ENCODE measurements at regions not wholly inside any gene's neighbourhood (a gene's known extent, or its start where the extent isn't known, plus 50 kb on each side); places are given as distances from the start of the nearest gene placed in this dataset.

- TF ChIP-seq MAX (IDR thresholded peaks at IDR 0.05; ENCODE audit: low read depth, low read length) (no peak), POLR2A (IDR thresholded peaks at IDR 0.05; ENCODE audit: extremely low read depth, insufficient read length) (no peak), MYC (IDR thresholded peaks at IDR 0.05; ENCODE audit: low read depth, low read length) (no peak)
- TF ChIP-seq, protein P1, sequence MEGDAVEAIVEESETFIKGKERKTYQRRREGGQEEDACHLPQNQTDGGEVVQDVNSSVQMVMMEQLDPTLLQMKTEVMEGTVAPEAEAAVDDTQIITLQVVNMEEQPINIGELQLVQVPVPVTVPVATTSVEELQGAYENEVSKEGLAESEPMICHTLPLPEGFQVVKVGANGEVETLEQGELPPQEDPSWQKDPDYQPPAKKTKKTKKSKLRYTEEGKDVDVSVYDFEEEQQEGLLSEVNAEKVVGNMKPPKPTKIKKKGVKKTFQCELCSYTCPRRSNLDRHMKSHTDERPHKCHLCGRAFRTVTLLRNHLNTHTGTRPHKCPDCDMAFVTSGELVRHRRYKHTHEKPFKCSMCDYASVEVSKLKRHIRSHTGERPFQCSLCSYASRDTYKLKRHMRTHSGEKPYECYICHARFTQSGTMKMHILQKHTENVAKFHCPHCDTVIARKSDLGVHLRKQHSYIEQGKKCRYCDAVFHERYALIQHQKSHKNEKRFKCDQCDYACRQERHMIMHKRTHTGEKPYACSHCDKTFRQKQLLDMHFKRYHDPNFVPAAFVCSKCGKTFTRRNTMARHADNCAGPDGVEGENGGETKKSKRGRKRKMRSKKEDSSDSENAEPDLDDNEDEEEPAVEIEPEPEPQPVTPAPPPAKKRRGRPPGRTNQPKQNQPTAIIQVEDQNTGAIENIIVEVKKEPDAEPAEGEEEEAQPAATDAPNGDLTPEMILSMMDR (IDR thresholded peaks at IDR 0.05; ENCODE audit: low read depth, low read length) = no peak
- no peak for DNase-seq (ENCODE audit: low read depth)
- no peak overlapping the region for H3K4me3 ChIP-seq (ENCODE audit: low read depth, low read length)
These were observed 140.2 kb upstream of the ID2 start for GRCh38 chr2:8541636-8542035.

DNA sequence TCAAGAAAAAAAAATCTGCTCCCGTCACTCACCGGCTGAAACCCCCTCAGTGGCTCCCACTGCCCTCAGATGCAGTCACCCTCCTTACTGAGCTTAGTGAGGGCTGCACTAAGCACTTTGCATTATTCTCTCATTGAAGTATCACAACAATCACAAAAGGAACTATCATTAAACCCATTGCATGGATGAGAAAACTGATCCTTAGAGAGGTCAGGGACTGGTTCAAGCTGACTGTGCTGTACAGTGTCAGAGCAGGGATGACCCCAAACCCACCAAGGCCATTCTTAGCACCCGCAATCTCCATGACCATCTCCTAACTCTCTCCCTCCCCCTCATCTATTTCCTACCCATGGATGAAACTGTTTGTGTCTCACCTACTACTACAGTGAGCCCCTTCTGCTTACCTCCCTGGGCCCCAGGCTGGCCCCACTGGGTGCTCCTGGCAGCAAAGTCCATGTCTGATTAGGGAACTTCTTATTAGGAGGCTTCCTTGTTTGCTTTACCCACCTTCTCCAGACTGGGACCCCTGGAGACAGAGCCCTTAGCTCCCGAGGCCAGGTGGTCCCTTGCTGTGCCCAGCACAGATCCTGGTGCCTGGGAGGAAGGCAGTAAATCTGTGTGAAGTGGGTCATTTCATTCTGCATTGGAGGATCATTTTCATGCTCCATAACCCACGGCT lies 139.3 kb upstream of the ID2 start:
- no peak for TF ChIP-seq POLR2A (IDR thresholded peaks at IDR 0.05; ENCODE audit: extremely low read depth, insufficient read length)
- TF ChIP-seq, protein P1 (IDR thresholded peaks at IDR 0.05; ENCODE audit: low read depth, low read length) = no peak
- TF ChIP-seq MAX (IDR thresholded peaks at IDR 0.05; ENCODE audit: low read depth, low read length) = no peak
- DNase-seq (ENCODE audit: low read depth) = no peak

DNA sequence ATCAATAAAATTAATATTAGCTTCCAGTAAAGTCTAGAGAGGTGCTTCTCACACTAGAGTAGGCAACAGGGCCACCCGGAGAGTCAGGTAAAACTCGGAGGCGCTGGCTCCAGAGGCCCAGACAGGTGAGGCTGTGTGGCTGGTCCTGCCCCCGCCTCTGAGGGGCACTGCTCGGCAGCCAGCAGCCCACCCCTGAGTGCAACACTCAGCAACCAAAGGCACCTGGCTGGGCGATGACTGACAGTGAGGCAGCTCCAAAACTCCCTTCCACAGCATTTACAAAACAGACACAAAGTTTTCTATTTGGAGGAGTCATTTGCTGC lies 138.8 kb upstream of the ID2 start:
- no peak for TF ChIP-seq POLR2A (IDR thresholded peaks at IDR 0.05; ENCODE audit: extremely low read depth, insufficient read length)
- TF ChIP-seq MAX (IDR thresholded peaks at IDR 0.05; ENCODE audit: low read depth, low read length) = no peak
- no peak for TF ChIP-seq MYC (IDR thresholded peaks at IDR 0.05; ENCODE audit: low read depth, low read length)
- no peak for DNase-seq (ENCODE audit: low read depth)
- H3K4me3 ChIP-seq (ENCODE audit: low read depth, low read length) = no peak overlapping the region

More for the DNA sequence above, 139.3 kb upstream of the ID2 start:
- no peak overlapping the region for H3K4me3 ChIP-seq (ENCODE audit: low read depth, low read length)

- DNase-seq (ENCODE audit: low read depth) = peak; percentile 99
- TF ChIP-seq MYC (IDR thresholded peaks at IDR 0.05; ENCODE audit: low read depth, low read length) (peak; percentile 57; the same call in 1 of the 2 replicates), POLR2A (IDR thresholded peaks at IDR 0.05; ENCODE audit: extremely low read depth, insufficient read length) (no peak)
- no peak overlapping the region for H3K4me3 ChIP-seq (ENCODE audit: low read depth, low read length)
These were observed 138.3 kb upstream of the ID2 start for GRCh38 chr2:8543383-8544170.

GRCh38 chr2:8544171-8544785 lies 137.6 kb upstream of the ID2 start:
- H3K4me3 ChIP-seq (ENCODE audit: low read depth, low read length) = no peak overlapping the region
- no peak for DNase-seq (ENCODE audit: low read depth)
- TF ChIP-seq MYC (IDR thresholded peaks at IDR 0.05; ENCODE audit: low read depth, low read length) (no peak), POLR2A (IDR thresholded peaks at IDR 0.05; ENCODE audit: extremely low read depth, insufficient read length) (no peak)

DNA sequence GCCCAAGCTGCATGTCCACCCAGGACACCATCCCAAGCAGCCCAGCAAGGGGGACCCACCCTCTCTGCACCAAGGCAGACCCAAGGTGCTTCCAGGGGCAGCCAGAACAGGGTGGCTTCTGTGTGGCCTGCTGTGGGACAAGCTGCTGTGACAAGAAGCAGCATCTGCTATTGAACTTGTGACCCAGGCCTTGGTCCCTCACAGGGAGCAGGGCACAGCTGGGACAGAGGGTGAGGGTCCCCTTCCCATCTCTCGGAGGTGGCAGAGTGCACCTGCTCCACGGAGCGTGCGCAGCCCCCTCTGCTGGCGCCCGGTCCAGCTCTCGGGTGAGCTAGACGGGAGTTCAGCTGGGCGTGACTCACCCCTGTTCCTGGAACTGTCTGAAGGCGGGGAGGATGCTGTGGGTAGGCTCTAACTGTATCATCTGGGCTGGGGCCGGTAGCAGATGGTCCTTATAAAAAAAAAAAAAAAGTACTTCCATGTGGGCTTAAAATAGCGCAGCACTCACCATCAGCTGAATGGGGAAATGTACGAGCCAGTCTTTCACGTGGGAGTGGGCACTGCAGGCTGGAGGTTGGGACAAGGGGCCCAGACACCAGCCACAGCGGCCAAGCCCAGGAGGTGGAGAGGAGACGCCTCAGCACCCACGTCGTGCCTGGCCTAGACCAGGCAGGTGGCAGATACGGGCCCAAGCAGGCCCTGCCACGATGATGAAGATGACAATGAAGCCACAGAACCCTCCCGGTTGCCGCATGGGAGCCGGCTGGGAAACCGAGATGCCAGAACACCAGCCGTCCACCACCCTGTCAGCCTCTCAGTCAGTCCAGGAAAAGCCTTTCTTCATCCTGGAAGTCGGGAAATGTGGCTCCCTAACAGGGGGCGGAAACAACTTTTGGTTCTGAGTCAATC lies 136.8 kb upstream of the ID2 start:
- TF ChIP-seq MAX (IDR thresholded peaks at IDR 0.05; ENCODE audit: low read depth, low read length) (peak; percentile 83), MYC (IDR thresholded peaks at IDR 0.05; ENCODE audit: low read depth, low read length) (peak; percentile 77), POLR2A (IDR thresholded peaks at IDR 0.05; ENCODE audit: extremely low read depth, insufficient read length) (peak; percentile 27)
- TF ChIP-seq, protein P1 (IDR thresholded peaks at IDR 0.05; ENCODE audit: low read depth, low read length) = peak; percentile 48
- no peak overlapping the region for H3K4me3 ChIP-seq (ENCODE audit: low read depth, low read length)
- DNase-seq (ENCODE audit: low read depth) = peak; percentile 99

Measured in NB4 (cell line).